Lung (tissue), 11 donors: ENCODE measurements at regions not wholly inside any gene's neighbourhood (a gene's known extent, or its start where the extent isn't known, plus 50 kb on each side); places are given as distances from the start of the nearest gene placed in this dataset.
A peak's percentile ranks its signal among the peaks of the same experiment; 100 is the strongest.

Experiments
- ATAC-seq: fragments of 200-7000 bp; cut with Tn5 transposase; one replicate; pipeline ENCODE4 v1.9.1; 2020; ENCODE audit warnings: moderate number of reproducible peaks; ENCODE audit not compliant: insufficient read depth, low FRiP score
- DNase-seq, 3 donors: peaks; one replicate each; pipeline ENCODE4 v3.0.0-alpha.2; 2013 to 2017
- H3K27ac ChIP-seq, 2 donors: one replicate each; pipeline ENCODE4 v1.5.1; 2013; ENCODE audit warnings: mild to moderate bottlenecking in 2 of 2, moderate library complexity in 2 of 2, control low read depth in 1 of 2, inconsistent platforms in 1 of 2, low read depth in 1 of 2, low read length in 1 of 2
- H3K27me3 ChIP-seq, 3 donors: one replicate each; pipeline ENCODE4 v1.5.1; 2013; ENCODE audit warnings: low read length in 2 of 3; ENCODE audit not compliant: control insufficient read depth in 3 of 3, insufficient read depth in 3 of 3
- H3K36me3 ChIP-seq, 4 donors: one replicate each; pipeline ENCODE4 v1.5.1; 2013; ENCODE audit warnings: low read length in 4 of 4, mild to moderate bottlenecking in 1 of 4, moderate library complexity in 1 of 4; ENCODE audit not compliant: control insufficient read depth in 4 of 4, insufficient read depth in 4 of 4
- H3K4me1 ChIP-seq, 5 donors: one replicate each; pipeline ENCODE4 v1.5.1; 2013; ENCODE audit warnings: low read length in 5 of 5, mild to moderate bottlenecking in 2 of 5, moderate library complexity in 1 of 5; ENCODE audit not compliant: control insufficient read depth in 5 of 5, insufficient read depth in 5 of 5
- H3K4me3 ChIP-seq: one replicate; pipeline ENCODE4 v1.5.1; 2013; ENCODE audit warnings: mild to moderate bottlenecking, control low read depth, moderate library complexity
- H3K9ac ChIP-seq, 2 donors: one replicate each; pipeline ENCODE4 v1.5.1; 2013; ENCODE audit warnings: low read length in 2 of 2, control low read depth in 1 of 2; ENCODE audit not compliant: insufficient read depth in 1 of 2
- H3K9me3 ChIP-seq, 4 donors: one replicate each; pipeline ENCODE4 v1.5.1; 2013; ENCODE audit warnings: low read length in 3 of 4, mild to moderate bottlenecking in 1 of 4, moderate library complexity in 1 of 4; ENCODE audit not compliant: control insufficient read depth in 4 of 4, insufficient read depth in 3 of 4
- CTCF ChIP-seq: IDR thresholded peaks from 2 replicates; pipeline ENCODE4 v1.5.1; 2012; ENCODE audit warnings: mild to moderate bottlenecking; ENCODE audit errors: control extremely low read depth, extremely low read depth
- WGBS, 2 donors: extraction: QIAGEN DNeasy Blood & Tissue Kit; methylation state at CpG; one replicate each; pipeline ENCODE4 v1.1.7; 2013; 5-methylcytosine and 5-hydroxymethylcytosine counted together
- donor health status: control.
- donor health status: control.
- donor health status: Bipolar disorder and iron deficiency.
- donor health status: healthy.
- donor health status: DM: yes; HTN: yes; CAD: no.

DNA sequence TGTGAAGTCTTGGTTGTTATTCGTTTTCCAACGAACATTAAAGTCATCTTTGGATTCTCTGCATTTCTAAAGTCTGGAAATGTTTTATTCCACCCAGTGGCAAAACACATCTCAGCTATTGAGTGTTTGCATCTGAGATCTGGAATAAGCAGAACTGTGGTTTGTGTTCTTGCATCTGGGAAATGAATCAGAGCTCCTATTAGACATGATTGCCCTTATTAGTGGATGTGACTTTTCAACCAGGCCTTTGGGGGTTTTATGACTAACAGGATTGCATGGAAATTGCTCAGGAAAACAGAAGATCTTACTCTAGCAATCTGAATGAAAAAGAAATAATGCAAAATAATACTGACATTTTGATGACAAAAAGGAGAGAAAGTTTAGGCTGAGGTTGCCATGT, 488.8 kb downstream of the IRS2 start:
- Histone ChIP-seq H3K27ac (no peak overlapping the region), H3K4me1 (no peaks in the 10 kb centered on the region), H3K4me3 (no peak overlapping the region), H3K36me3 (no peaks in the 10 kb centered on the region), H3K27me3 (no peaks in the 10 kb centered on the region), H3K9me3 (peaks cover 0 to 2% (median under 1%) of the 10 kb centered on the region in 4 donors), H3K9ac (no peak overlapping the region)
- ATAC-seq (no peak), DNase-seq (no peak)
- 86 to 96% methylated on average over 2 of the region's 2 CpGs for WGBS, 2 donors
- no peak for TF ChIP-seq CTCF

DNA sequence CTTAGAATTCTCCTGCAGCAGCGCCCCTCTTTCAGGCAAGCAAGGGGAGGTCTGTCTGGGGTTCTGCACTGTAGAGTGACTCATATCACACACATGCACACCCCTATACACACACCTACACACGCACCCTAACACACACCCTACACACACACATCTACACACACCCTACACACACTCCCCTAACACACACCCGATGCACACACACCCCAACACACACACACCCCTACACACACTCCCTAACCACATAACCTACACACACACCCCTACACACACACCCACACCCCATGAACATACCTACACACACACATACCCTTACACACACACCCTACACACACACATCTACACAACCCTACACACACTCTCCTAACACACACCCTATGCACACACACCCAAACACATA, 493.2 kb downstream of the IRS2 start:
- DNase-seq (no peak), ATAC-seq (no peak)
- WGBS, 2 donors = 94 to 100% methylated on average over 3 of the region's 3 CpGs
- no peak for TF ChIP-seq CTCF
- peaks cover 0 to 2% (median 0%) of the 10 kb centered on the region in 5 donors for H3K4me1 ChIP-seq
- H3K9me3 ChIP-seq = peaks cover 0 to 2% (median under 1%) of the 10 kb centered on the region in 4 donors
- H3K4me3 ChIP-seq = no peak overlapping the region
- H3K36me3 ChIP-seq = no peaks in the 10 kb centered on the region
- no peak overlapping the region for H3K27ac ChIP-seq
- no peak overlapping the region for H3K9ac ChIP-seq
- H3K27me3 ChIP-seq = no peaks in the 10 kb centered on the region

GRCh38 chr13:109288151-109288709, 498.2 kb downstream of the IRS2 start:
- 65 to 77% methylated on average over 6 of the region's 6 CpGs for WGBS, 2 donors
- no peak overlapping the region for H3K27ac ChIP-seq
- TF ChIP-seq CTCF = no peak
- DNase-seq (peak in 1 of 3 donors; percentile 27), ATAC-seq (no peak)
- no peak overlapping the region for H3K9ac ChIP-seq
- H3K4me3 ChIP-seq = no peak overlapping the region
- no peaks in the 10 kb centered on the region for H3K36me3 ChIP-seq
- no peaks in the 10 kb centered on the region for H3K27me3 ChIP-seq
- H3K4me1 ChIP-seq = peaks cover 0 to 6% (median 0%) of the 10 kb centered on the region in 5 donors
- no peaks in the 10 kb centered on the region for H3K9me3 ChIP-seq

GRCh38 chr13:109287553-109287952, 498.8 kb downstream of the IRS2 start:
- Histone ChIP-seq H3K27ac (no peak overlapping the region), H3K4me1 (peaks cover 0 to 6% (median 0%) of the 10 kb centered on the region in 5 donors), H3K9me3 (no peaks in the 10 kb centered on the region), H3K4me3 (no peak overlapping the region), H3K36me3 (no peaks in the 10 kb centered on the region), H3K9ac (no peak overlapping the region), H3K27me3 (no peaks in the 10 kb centered on the region)
- ATAC-seq (no peak), DNase-seq (no peak)
- TF ChIP-seq CTCF = no peak
